Activated CD8-positive, alpha-beta memory T cell treated with anti-CD3 and anti-CD28 coated beads for 36 hours (primary cell): ENCODE measurements at regions not wholly inside any gene's neighbourhood (a gene's known extent, or its start where the extent isn't known, plus 50 kb on each side); places are given as distances from the start of the nearest gene placed in this dataset.
"Not testable (repeated sequence)": the region's sequence is repeated elsewhere in the genome, so short reads cannot be mapped to it uniquely, and the experiment has no call there.

Experiments used
- CTCF ChIA-PET: fragments of 350-600 bp; sonication (Branson Sonifier 250); formaldehyde crosslinking; loops from one replicate; lab custom pipeline; 2021; ENCODE audit warnings: antibody characterized with exemption; lab: Charles Lee
- POLR2A ChIA-PET: fragments of 350-600 bp; sonication (Branson Sonifier 250); formaldehyde crosslinking; loops from one replicate; lab custom pipeline; 2021; ENCODE audit warnings: antibody characterized with exemption; lab: Charles Lee

DNA sequence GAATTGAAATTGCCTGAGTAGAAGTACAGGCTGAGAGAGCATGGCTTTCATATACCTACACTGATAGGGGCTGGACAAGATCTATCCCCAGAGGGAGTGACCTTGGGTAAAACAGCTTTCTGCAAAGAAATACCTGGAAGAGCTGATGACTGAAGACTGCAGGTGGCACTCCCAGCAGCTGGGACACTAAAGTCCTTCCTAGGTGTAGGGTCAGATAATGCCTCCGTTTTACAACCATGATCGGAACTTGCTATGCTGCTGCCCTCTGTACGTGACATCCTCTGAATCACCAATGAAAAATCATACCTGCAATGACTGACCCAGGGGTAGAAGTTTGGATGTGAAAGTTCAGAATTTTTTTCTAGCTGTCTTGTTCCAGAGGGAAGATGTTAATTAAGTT, 107.2 kb upstream of the WDR1 start:
- CTCF ChIA-PET = no interaction called here
- POLR2A ChIA-PET = no interaction called here

- POLR2A ChIA-PET, CTCF ChIA-PET: not testable (repeated sequence)
Measured at GRCh38 chr4:10213481-10213880, 96.9 kb upstream of the WDR1 start.

- ChIA-PET CTCF (no interaction called here), POLR2A (no interaction called here)
Measured at GRCh38 chr4:10212901-10213300, 96.3 kb upstream of the WDR1 start.

DNA sequence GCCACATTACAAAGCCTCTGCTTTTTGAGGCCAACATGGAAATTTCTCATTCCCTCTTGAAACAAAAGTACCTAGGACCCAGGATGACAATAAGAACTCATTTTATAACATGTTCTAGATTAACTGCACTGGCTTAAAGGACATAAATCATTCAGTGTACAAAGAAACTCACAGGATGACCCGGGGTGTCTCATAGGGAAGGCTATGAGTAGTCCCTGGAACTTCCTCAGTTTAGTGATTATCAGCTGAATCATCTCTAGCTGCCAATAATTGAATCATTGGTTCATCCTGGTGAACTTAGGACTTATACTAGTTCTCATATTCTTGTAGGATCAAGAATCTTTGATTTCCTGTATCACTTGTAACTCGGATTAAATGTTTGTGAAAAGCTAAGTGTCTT, 95.8 kb upstream of the WDR1 start:
- ChIA-PET CTCF (no interaction called here), POLR2A (no interaction called here)

GRCh38 chr4:10207116-10207515, 90.5 kb upstream of the WDR1 start:
- CTCF ChIA-PET = no interaction called here
- POLR2A ChIA-PET = no interaction called here

DNA sequence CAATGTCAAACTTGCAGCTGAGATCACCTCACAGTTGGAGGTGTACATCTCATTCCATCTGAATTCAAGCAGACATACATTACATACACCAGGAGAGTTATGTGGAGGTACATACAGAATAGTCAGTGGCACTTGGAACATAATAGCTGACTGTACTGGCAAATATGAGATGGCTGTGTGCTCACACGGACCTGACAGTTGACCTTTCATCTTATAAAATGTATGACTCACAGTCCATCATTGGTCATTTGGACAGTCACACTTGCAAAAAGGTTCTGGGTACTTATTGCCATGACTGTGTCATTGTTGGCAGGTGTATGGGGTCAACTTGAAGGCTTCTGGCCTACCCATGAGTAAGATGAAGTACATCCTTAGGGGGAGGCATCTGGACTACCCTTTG, 88.6 kb upstream of the WDR1 start:
- CTCF ChIA-PET = no interaction called here
- POLR2A ChIA-PET = no interaction called here

GRCh38 chr4:10204401-10205058, 87.9 kb upstream of the WDR1 start:
- ChIA-PET CTCF (no interaction called here), POLR2A (no interaction called here)

DNA sequence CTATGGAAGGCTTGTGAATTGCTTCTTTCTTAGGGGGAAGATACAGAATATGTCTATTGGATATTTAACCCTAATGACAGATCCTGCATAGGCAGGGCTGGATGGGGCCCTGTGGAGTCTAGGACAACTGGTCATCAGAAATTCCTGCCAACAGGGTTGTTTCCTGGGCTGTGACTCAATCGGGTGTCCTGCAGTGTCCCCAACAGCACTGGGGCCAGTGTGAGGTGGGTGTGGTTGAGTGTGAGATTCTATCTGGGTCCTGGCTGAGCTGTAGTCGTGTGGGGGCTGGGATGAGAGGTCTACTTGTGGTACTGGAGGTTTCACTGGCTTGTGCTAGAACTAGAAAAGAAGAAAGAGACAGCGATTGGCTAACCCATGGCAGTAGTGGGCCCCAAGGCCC, 87.3 kb upstream of the WDR1 start:
- CTCF ChIA-PET = no interaction called here

GRCh38 chr4:10201381-10202223, 85.0 kb upstream of the WDR1 start:
- ChIA-PET POLR2A (no interaction called here), CTCF (no interaction called here)

More for the DNA sequence above, 87.3 kb upstream of the WDR1 start:
- POLR2A ChIA-PET = no interaction called here

GRCh38 chr4:10200869-10201268, 84.3 kb upstream of the WDR1 start:
- ChIA-PET POLR2A (no interaction called here), CTCF (no interaction called here)

DNA sequence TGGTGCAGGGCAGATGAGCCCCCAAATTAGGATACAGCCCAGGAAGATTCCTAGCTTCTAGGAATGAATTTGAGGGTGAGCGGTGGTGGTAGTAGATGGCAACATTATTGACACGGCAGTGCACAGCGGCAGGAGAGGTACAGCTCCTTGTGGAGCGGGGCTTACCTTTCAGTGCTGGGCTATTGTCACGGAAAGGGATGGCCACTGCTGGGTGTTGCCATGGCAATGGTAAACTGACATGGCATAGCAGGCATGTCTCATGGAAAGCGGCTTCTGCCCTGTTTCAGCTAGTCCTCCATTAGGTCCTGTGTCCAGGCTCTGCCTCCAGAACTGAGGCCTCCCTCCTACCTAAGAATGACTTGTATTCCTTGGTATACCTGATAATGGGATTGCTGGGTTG, 81.8 kb upstream of the WDR1 start:
- CTCF ChIA-PET = no interaction called here
- POLR2A ChIA-PET = no interaction called here

- ChIA-PET CTCF (no interaction called here), POLR2A (no interaction called here)
Measured at GRCh38 chr4:10197952-10198351, 81.4 kb upstream of the WDR1 start.

DNA sequence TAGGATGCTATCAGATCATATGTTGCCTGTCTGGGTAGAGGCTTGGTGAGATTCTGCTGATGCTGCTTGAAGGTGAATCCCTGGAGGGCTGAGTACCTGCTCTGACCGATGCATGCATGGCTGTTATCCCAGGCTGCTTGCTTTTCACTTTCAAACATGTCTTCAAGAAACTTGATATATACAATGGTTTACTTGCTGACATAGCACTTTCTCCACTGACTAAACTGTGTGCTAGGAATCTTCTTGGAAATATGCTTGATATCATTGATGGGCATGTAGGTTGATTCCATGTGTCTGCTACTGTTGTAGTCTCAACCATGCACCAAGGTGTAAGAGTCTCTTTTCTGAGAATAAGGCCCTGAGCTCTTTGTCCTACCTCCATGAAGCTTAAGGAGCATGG, 79.6 kb upstream of the WDR1 start:
- POLR2A ChIA-PET = no interaction called here
- CTCF ChIA-PET = no interaction called here

GRCh38 chr4:10192331-10192730, 75.7 kb upstream of the WDR1 start:
- CTCF ChIA-PET = no interaction called here
- POLR2A ChIA-PET = no interaction called here

DNA sequence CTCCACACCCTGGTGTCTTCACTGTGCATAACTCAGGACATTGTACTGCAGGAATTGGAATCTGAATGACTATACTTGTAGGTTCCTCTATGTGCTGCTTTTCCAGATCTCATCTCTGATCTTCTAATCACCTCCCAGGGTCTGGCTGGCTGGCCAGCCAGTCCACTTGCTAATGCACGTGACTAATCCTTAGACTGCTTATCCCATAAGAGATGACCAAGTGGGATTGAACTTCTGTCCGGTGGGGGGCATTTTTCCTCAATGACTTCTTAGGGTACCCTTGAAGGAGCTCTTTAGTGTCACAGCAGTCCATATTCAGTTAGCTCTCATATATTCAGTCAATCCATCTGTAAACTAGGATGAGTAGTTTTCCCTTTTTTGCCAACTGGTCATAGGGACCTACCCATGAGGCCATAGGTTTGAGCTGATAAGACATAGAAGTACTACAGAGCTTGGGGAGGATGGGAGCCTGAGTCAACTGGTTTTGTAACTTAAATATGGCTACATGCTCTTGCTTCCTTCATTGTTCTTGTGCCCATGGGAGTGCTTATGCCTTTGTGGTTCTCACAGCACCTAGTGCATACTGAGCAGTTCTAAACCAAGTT, 71.9 kb upstream of the WDR1 start:
- ChIA-PET POLR2A (no interaction called here), CTCF (interaction anchor here (0.5 kb wide), 1 partner anchor 292 kb away, joined by 3 read pairs; no protein-coding TSS in a partner anchor)

GRCh38 chr4:10186228-10187214, 69.9 kb upstream of the WDR1 start:
- CTCF ChIA-PET = interaction anchor here (0.7 kb wide), 1 partner anchor 277 kb away, joined by 4 read pairs; no protein-coding TSS in a partner anchor
- POLR2A ChIA-PET = no interaction called here

DNA sequence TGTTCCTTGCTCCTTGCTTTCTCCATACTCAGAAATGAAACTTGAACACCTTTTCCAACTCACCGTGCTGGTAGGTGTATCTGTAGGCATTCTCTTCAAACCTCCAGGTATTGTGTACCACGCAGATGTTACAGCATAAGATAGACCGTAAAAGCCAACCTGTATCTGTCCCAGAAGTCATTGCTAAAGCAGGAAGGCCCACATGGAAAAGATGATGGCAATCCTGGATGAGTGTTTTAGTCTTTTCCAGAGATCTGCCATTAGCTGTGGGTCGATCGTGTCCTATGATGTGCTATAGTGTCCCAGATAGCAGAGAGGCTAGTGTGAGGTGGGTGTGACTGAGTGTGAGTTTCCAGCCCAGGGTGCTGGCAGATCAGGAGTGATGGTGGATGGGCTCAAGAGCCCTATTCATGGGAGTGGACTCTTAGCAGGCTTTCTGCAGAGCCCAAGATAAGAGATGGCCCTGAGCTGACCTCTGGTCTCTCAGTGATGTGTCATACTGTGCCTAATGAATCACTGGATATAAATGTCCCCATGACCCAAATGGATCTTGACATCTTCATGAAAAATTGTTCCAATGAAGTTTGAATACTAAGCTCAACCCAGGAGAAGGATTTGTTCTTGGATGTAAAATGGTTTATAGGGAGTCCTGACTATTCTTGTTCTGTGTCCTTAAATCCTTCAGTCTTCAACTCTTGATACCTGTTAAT, 69.1 kb upstream of the WDR1 start:
- POLR2A ChIA-PET = no interaction called here
- CTCF ChIA-PET = interaction anchor here (0.7 kb wide), 1 partner anchor 278 kb away, joined by 4 read pairs; no protein-coding TSS in a partner anchor

DNA sequence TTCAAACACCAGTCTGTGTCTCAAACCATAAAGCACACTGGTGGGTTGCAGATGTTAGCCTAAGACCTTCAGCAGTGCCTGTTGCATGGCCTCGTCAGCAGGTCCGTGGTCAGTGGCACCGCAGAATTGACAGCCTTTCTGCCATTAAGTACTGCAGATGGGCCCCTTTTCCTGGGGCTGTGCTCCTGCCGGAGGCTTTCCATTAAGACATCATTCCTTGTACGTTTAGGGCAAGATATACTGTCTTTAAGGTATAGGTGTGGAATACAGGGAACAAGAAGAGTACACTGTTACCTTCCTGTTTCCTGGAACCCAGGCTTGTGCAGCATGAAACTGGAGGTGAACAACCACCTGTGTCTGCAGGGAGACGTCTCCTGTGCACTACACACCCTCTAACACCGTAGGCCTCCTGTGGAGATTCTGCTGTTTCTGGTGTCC, 67.9 kb upstream of the WDR1 start:
- CTCF ChIA-PET = no interaction called here
- POLR2A ChIA-PET = no interaction called here

DNA sequence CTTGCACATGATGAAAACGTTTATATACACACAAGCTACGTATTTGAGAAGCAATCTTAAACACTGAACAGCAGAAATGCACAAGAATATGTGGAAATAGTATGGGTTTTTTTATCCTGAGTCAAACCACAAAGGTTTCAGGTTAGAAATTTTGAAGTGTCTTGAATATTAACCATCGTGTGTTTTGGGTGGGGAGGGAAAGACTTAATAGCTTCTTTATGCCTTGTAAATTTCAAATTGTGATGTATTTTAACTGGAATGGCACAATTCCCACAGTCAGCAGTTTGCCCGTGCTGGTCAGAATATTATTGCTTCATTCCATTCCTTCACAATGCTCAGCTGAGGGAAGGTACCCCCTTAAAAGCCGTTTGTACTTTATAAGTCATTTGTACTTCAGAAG, 67.4 kb upstream of the WDR1 start:
- CTCF ChIA-PET = no interaction called here
- POLR2A ChIA-PET = no interaction called here
